OCI-LY3 (cell line): ENCODE measurements at regions not wholly inside any gene's neighbourhood (a gene's known extent, or its start where the extent isn't known, plus 50 kb on each side); places are given as distances from the start of the nearest gene placed in this dataset.
"Not testable (repeated sequence)": the region's sequence is repeated elsewhere in the genome, so short reads cannot be mapped to it uniquely, and the experiment has no call there.

ENCODE experiments used
- H2AFZ ChIP-seq: fragments of 200-600, 300-600 bp; shearing (Covaris generic); 2 replicates; pipeline ENCODE4 v1.6.0; 2014; ENCODE audit warnings: antibody characterized with exemption, low read depth, low read length
- H3K27ac ChIP-seq: fragments of 200-600, 300-600 bp; sonication (generic); 2 replicates; pipeline ENCODE4 v1.5.1; 2014; ENCODE audit warnings: mild to moderate bottlenecking, low read length, moderate library complexity, mixed read lengths
- H3K27me3 ChIP-seq: fragments of 200-600, 300-600 bp; sonication (generic); 2 replicates; pipeline ENCODE4 v1.6.1; 2014; ENCODE audit warnings: low read depth, low read length, mixed read lengths
- H3K36me3 ChIP-seq: fragments of 200-600, 300-600 bp; sonication (generic); replicated peaks from 2 replicates; pipeline ENCODE3; 2014; ENCODE audit warnings: low read depth, low read length, mixed read lengths
- H3K4me1 ChIP-seq: fragments of 300-600, 200-600 bp; sonication (generic); 2 replicates; pipeline ENCODE4 v1.6.1; 2014; ENCODE audit warnings: low read length, mixed read lengths
- H3K4me2 ChIP-seq: fragments of 200-600, 300-600 bp; sonication (generic); 2 replicates; pipeline ENCODE4 v1.6.1; 2014; ENCODE audit warnings: low read length, mixed read lengths
- H3K4me3 ChIP-seq: fragments of 300-600, 200-600 bp; sonication (generic); 2 replicates; pipeline ENCODE4 v1.5.1; 2014; ENCODE audit warnings: antibody characterized with exemption, mild to moderate bottlenecking, low read length, moderate library complexity
- H3K79me2 ChIP-seq: fragments of 300-600, 200-600 bp; shearing (Covaris generic); 2 replicates; pipeline ENCODE4 v1.6.1; 2014; ENCODE audit warnings: mild to moderate bottlenecking, low read length, mixed read lengths
- H3K9ac ChIP-seq: fragments of 300-600, 200-600 bp; shearing (Covaris generic); 2 replicates; pipeline ENCODE4 v1.6.0; 2014; ENCODE audit warnings: mild to moderate bottlenecking, low read length, moderate library complexity
- H3K9me3 ChIP-seq: fragments of 200-600, 300-600 bp; shearing (Covaris generic); 2 replicates; pipeline ENCODE4 v1.6.1; 2014; ENCODE audit warnings: low read length, mixed read lengths; ENCODE audit not compliant: insufficient read depth
- H4K20me1 ChIP-seq: fragments of 200-600, 300-600 bp; sonication (generic); 2 replicates; pipeline ENCODE4 v1.6.1; 2016; ENCODE audit warnings: low read length, mixed read lengths; ENCODE audit not compliant: insufficient read depth

DNA sequence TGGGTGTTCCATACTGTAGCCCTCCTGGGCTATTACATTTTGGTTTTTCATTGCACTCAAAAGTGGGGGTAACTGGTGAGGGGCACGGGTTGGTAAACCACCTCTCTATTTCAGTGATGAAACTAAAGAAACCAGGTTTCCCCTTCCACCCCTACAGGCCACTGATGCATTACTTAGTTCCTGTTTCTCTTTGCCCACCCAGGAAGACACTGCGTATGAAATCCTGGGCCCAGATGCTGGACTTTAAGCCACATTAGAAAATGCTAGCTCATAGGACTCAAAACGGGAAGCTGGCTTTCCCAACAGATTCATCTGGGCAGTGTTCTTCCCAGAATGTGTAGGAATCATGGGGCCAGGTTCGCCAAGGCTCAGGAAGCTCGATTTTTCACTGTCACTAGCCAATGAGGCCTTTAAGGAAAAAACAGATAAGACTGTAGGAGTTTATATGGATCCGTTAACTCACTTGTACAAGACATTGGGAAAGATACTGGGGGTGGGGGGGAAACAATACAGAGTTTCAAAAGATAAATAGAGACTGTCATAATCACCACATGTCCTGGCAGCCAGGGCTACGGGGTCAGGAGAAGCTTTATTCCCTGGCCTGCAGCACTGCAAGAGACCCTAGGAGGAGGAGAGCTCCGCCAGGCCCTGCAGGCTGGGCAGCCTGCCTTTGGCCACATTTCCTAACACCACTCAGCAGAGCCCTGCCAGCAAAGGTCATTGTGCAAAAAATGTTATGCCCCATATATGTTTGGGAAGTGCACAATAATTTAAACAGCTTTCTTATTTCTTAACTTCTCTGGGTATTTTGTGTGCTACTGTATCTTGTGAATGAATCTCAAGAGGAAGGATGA lies 228.5 kb upstream of the PLGLB2 start:
- H3K4me3 ChIP-seq, H4K20me1 ChIP-seq, H3K27me3 ChIP-seq, H3K36me3 ChIP-seq, H3K9me3 ChIP-seq, H2AFZ ChIP-seq: not testable (repeated sequence)
- peak overlapping the region; percentile 55; the same call in 1 of the 2 replicates for H3K27ac ChIP-seq
- H3K4me2 ChIP-seq = peak overlapping the region; percentile 26; the same call in 1 of the 2 replicates
- H3K9ac ChIP-seq = peak overlapping the region; percentile 44; the same call in 1 of the 2 replicates
- peaks cover 19% of the 10 kb centered on the region for H3K79me2 ChIP-seq
- peaks cover 69% of the 10 kb centered on the region for H3K4me1 ChIP-seq

DNA sequence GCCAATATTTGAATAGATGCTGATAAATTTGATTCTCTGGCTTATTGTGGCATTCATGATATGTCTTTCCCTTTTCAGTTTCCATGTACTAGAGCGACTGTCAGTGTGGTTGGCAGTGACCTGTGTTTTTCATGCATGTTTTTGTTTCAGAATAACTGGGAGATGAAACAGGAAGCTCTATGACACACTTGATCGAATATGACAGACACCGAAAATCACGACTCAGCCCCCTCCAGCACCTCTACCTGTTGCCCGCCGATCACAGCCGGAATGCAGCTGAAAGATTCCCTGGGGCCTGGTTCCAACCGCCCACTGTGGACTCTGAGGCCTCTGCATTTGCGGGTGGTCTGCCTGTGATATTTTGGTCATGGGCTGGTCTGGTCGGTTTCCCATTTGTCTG lies 226.8 kb upstream of the PLGLB2 start:
- Histone ChIP-seq H3K4me2 (peak overlapping the region; percentile 72), H3K27ac (peak overlapping the region; percentile 84), H3K9ac (peak overlapping the region; percentile 61; the same call in 1 of the 2 replicates), H3K4me1 (peaks cover 75% of the 10 kb centered on the region), H3K4me3 (peak overlapping the region; percentile 24; the same call in 1 of the 2 replicates), H3K79me2 (peaks cover 17% of the 10 kb centered on the region)
- H3K36me3 ChIP-seq, H2AFZ ChIP-seq, H3K27me3 ChIP-seq, H3K9me3 ChIP-seq, H4K20me1 ChIP-seq: not testable (repeated sequence)

DNA sequence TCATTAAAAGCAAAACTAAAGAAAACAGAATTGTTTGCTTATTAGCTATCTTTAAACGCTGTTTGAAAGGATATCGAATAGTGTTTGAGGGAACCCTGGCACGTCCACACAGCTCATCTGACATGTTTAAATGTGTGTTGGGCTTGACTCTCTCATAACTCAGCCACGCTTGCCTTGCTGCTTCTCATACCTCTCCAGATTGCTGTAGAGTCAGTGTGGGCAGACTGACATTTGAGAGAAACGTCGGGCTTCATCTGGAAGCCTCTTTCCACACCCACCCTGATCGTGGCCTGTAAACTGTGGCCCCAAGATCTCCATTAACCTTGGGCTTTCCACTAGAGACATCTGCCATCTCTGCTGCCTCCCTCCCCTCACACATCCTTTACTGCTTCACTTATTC lies 226.4 kb upstream of the PLGLB2 start:
- peaks cover 13% of the 10 kb centered on the region for H3K79me2 ChIP-seq
- H3K4me3 ChIP-seq = peak overlapping the region; percentile 24; the same call in 1 of the 2 replicates
- H3K9ac ChIP-seq = peak overlapping the region; percentile 61; the same call in 1 of the 2 replicates
- H3K9me3 ChIP-seq, H4K20me1 ChIP-seq, H2AFZ ChIP-seq, H3K36me3 ChIP-seq, H3K27me3 ChIP-seq: not testable (repeated sequence)
- peak overlapping the region; percentile 84 for H3K27ac ChIP-seq
- peak overlapping the region; percentile 72 for H3K4me2 ChIP-seq
- H3K4me1 ChIP-seq = peaks cover 73% of the 10 kb centered on the region

DNA sequence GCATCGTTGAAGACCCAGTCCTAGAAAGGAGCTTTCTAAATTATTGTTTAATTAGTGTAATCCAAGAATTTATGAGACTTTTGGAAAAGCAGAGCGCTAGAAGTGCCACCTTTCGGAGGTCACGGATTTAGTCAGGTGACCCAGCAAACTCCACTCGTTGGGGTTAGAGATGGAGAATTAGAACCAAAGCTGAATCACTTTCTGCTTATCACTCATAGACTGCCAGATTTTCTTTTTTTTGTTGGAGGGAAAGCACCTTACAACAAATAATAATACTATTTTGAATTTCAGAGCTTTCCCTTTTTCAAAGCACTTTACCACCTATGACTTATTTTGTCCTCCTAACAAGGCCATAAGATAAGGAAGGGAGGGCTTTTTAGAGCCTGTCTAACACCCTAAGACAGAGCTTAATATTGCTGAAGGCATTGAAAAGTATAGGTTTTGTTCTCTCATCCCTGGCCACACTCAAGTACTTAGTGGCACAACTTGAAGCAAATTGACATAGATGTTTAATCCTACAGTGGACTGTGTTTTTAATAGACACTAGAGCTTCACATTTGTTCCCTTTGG lies 223.2 kb upstream of the PLGLB2 start:
- not testable (repeated sequence) for H3K79me2 ChIP-seq, H3K9me3 ChIP-seq, H4K20me1 ChIP-seq, H3K36me3 ChIP-seq, H3K27me3 ChIP-seq, H3K4me3 ChIP-seq, H2AFZ ChIP-seq
- Histone ChIP-seq H3K9ac (peak overlapping the region; percentile 68; the same call in 1 of the 2 replicates), H3K27ac (peak overlapping the region; percentile 86), H3K4me1 (peaks cover 49% of the 10 kb centered on the region), H3K4me2 (peak overlapping the region; percentile 58)

DNA sequence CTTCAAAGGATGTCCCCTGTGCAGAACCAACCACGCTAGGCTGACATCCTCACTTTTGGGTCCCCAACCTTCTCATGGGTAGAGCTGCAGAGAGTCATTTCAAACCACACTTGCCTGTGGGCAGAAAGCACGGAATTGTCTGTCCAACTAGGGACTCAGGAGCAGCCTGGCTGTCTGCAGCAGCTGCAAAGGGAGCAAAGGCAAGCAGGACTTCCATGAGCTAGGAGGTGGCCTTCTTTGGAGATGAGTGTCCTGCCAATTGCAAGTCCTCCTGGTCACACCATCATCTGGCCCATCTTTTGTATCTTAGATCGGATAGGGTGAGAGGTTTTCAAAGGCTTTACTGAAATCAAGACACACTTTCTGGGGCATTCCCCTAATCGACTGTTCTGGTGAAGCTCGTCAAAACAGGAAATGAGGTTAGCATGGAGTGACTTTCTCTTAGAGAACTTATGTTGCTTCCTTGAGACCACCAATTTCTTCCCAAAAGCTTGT lies 222.3 kb upstream of the PLGLB2 start:
- Histone ChIP-seq H3K9ac (peak overlapping the region; percentile 68; the same call in 1 of the 2 replicates), H3K4me3 (peak overlapping the region; percentile 33; the same call in 1 of the 2 replicates), H3K4me2 (peak overlapping the region; percentile 58)

DNA sequence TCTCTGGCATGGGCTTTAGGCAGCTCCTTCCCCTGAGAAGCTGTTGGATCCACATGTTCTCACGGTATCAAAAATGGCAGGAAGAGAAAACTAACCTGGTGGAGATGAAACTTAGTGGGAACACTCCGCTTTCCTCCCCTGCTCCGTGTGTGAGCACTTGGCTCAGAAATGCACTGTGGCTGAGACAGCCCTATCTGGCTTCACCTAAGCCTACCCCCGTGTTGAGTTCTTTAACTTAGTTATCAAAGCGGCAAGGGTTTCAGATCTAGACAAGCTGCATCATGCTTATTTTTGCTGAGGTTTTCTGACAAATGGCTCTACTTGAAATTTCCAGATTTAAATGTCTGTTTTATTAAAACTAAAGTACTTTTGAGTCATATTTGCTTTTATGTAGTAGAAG lies 221.6 kb upstream of the PLGLB2 start:
- not testable (repeated sequence) for H3K9me3 ChIP-seq, H4K20me1 ChIP-seq, H2AFZ ChIP-seq, H3K4me3 ChIP-seq, H3K36me3 ChIP-seq, H3K79me2 ChIP-seq, H3K27me3 ChIP-seq
- Histone ChIP-seq H3K4me2 (peak overlapping the region; percentile 58), H3K4me1 (peaks cover 42% of the 10 kb centered on the region), H3K9ac (peak overlapping the region; percentile 53; the same call in 1 of the 2 replicates), H3K27ac (peak overlapping the region; percentile 86)

More for the DNA sequence above, 222.3 kb upstream of the PLGLB2 start:
- not testable (repeated sequence) for H4K20me1 ChIP-seq, H3K79me2 ChIP-seq, H3K9me3 ChIP-seq, H3K27me3 ChIP-seq, H2AFZ ChIP-seq, H3K36me3 ChIP-seq
- Histone ChIP-seq H3K27ac (peak overlapping the region; percentile 86), H3K4me1 (peaks cover 46% of the 10 kb centered on the region)

DNA sequence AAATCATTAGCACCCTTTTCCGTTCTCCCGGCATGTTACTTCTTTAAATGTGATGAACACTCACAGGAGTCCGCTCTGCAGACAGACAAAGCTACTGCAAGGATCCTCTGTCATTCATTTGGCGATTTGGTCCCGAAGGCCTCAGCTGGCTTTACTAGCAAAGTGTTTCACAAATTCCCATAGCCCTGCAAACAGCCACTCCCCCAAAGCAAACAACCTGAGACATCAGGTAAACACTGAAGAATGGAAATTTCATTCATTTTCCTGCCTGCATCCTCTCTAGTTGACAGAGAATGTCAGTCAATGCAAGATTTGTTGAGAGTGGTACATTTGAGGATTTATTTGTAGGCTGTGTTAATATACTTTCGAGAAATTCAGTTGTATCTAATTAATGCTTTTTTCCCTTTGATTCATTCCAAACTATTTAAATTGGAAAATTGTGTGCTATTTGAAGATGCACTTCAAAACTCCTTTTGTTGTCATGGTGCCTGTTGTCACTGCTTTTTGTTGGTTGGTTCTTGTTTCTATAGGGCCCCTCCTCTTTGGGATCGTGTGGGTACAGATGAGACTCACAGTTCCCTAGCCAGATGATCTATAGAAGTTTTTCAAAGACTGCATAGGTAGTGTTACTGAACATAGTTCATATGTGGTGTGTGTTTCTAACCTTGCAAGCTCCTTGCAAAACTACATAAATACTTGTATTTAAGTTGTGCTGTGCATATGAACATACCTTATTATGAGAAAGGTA lies 215.7 kb upstream of the PLGLB2 start:
- H3K9ac ChIP-seq, H3K9me3 ChIP-seq, H3K4me1 ChIP-seq, H4K20me1 ChIP-seq, H3K4me3 ChIP-seq, H3K36me3 ChIP-seq, H3K27ac ChIP-seq, H2AFZ ChIP-seq, H3K4me2 ChIP-seq, H3K79me2 ChIP-seq, H3K27me3 ChIP-seq: not testable (repeated sequence)

DNA sequence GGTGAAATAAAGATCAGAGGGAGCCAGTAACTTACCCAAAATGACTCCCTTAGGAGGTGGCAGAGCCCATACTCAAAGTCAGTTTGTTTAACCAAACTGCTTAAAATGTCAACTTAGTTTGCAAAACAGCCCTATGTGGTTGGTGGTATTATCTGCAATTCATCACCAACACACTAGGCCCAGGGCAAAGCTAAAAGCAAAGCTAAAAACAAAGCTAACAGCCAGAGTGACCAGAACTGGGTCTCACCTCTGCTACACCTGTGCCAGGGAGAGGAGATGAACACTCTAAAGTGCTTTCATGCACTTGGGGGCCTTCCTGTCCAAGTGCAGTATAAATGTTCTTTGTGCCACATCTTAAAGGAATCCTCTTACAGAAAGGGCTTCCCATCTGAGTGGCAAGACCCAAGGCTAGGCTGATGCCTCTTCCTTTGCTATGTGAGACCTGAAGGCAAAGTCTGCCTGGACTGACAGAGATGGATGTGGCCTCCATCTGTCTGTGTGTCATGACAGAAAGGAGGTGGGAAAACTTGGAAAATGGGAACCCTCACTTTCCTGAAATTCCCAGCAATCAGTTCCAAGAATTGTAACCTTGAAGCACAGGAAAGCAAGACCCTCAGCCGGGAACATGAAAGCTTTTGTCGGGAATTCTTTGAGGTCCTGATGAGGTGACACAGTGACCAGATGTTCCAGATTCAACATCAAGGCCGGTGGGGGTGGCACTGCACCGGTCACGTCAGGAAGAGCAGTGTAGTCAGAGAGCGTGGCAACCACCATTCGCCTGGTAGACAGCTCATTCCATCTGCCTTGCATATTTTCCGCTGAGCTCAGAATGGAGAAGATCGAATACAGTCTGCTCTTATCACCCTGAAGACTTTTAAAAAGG lies 214.3 kb upstream of the PLGLB2 start:
- H3K4me3 ChIP-seq, H2AFZ ChIP-seq, H3K27ac ChIP-seq, H3K9ac ChIP-seq, H3K4me1 ChIP-seq, H3K9me3 ChIP-seq, H3K79me2 ChIP-seq, H3K27me3 ChIP-seq, H4K20me1 ChIP-seq, H3K4me2 ChIP-seq, H3K36me3 ChIP-seq: not testable (repeated sequence)
